RWPE1 (cell line): ENCODE measurements at regions not wholly inside any gene's neighbourhood (a gene's known extent, or its start where the extent isn't known, plus 50 kb on each side); places are given as distances from the start of the nearest gene placed in this dataset.

Experiments used
- CTCF ChIA-PET: fragments of 350-600 bp; sonication (Branson Sonifier 250); formaldehyde crosslinking; extraction: SDS; loops from one replicate; lab custom pipeline; 2021; lab: Yijun Ruan, JAX
- POLR2A ChIA-PET: fragments of 400-600 bp; formaldehyde crosslinking; extraction: SDS; loops from one replicate; lab custom pipeline; 2020; ENCODE audit warnings: antibody characterized with exemption; ENCODE audit not compliant: low non-redundant PET; lab: Yijun Ruan, JAX
- DNase-seq: peaks from one replicate; pipeline ENCODE4 v3.0.0; 2012; ENCODE audit warnings: low spot score
- H3K27ac ChIP-seq: fragments of 450-650 bp; 2 replicates; pipeline ENCODE4 v1.5.1; 2017
- CTCF ChIP-seq: fragments of 450-650 bp; conservative IDR thresholded peaks from 2 replicates; pipeline ENCODE4 v1.5.1; 2017; ENCODE audit warnings: low read depth, mild to moderate bottlenecking

- DNase-seq, result no peak
- CTCF ChIA-PET, result no interaction called here
- H3K27ac ChIP-seq, result no peak overlapping the region
- no peak for TF ChIP-seq CTCF
- POLR2A ChIA-PET, result no interaction called here
These were observed 165.0 kb upstream of the IRF2BP2 start for GRCh38 chr1:234774971-234775370.

GRCh38 chr1:234773936-234774677 lies 164.1 kb upstream of the IRF2BP2 start:
- H3K27ac ChIP-seq, result no peak overlapping the region
- ChIA-PET POLR2A (no interaction called here), CTCF (interaction anchor here (0.6 to 0.7 kb wide), 2 partner anchors 112 to 197 kb away, joined by 3 to 5 read pairs; no protein-coding TSS in a partner anchor)

GRCh38 chr1:234772345-234773147 lies 162.6 kb upstream of the IRF2BP2 start:
- no peak for TF ChIP-seq CTCF
- peak; percentile 97 for DNase-seq
- ChIA-PET CTCF (interaction anchor here (0.6 kb wide), 2 partner anchors 53 to 80 kb away, joined by 3 read pairs; no protein-coding TSS in a partner anchor), POLR2A (no interaction called here)
- peak overlapping the region; percentile 79 for H3K27ac ChIP-seq

More at GRCh38 chr1:234773936-234774677, 164.1 kb upstream of the IRF2BP2 start:
- no peak for TF ChIP-seq CTCF
- no peak for DNase-seq

GRCh38 chr1:234771642-234772344 lies 161.8 kb upstream of the IRF2BP2 start:
- ChIA-PET CTCF (interaction anchor here (0.5 to 0.6 kb wide), 2 partner anchors 53 to 218 kb away, joined by 3 read pairs; no protein-coding TSS in a partner anchor), POLR2A (no interaction called here)
- no peak for DNase-seq
- TF ChIP-seq CTCF, result no peak
- peak overlapping the region; percentile 79 for H3K27ac ChIP-seq

- TF ChIP-seq CTCF, result no peak
- no peak overlapping the region; the same call in 1 of the 2 replicates for H3K27ac ChIP-seq
- no peak for DNase-seq
- CTCF ChIA-PET, result interaction anchor here (0.5 kb wide), 1 partner anchor 218 kb away, joined by 3 read pairs; no protein-coding TSS in a partner anchor
- POLR2A ChIA-PET, result no interaction called here
These were observed 161.1 kb upstream of the IRF2BP2 start for GRCh38 chr1:234770924-234771540.
